Adrenal gland (tissue), 9 donors: ENCODE measurements at regions not wholly inside any gene's neighbourhood (a gene's known extent, or its start where the extent isn't known, plus 50 kb on each side); places are given as distances from the start of the nearest gene placed in this dataset.

Experiments used
- DNase-seq, 7 donors: peaks; one replicate each; pipeline ENCODE4 v3.0.0-alpha.2; 2019 to 2020
- H3K27ac ChIP-seq, 5 donors: fragments of 200-600 bp; sonication (generic) in 4 of 5; 1 replicate in 3 of 5; 2 replicates in 2 of 5; pipeline versions ENCODE4 v1.5.1 to v1.8.0; 2016 to 2020; ENCODE audit warnings: mild to moderate bottlenecking in 1 of 5
- H3K27me3 ChIP-seq: fragments of 200-600 bp; 2 replicates; pipeline ENCODE4 v1.8.0; 2021
- H3K36me3 ChIP-seq, 2 donors: fragments of 200-600 bp; replicated peaks in 1 of 2; 1 replicate in 1 of 2; 2 replicates in 1 of 2; pipeline versions ENCODE4 v1.5.1 to v1.8.0; 2018 to 2022
- H3K4me1 ChIP-seq, 2 donors: fragments of 200-600 bp; replicated peaks in 1 of 2; 1 replicate in 1 of 2; 2 replicates in 1 of 2; pipeline versions ENCODE4 v1.5.1 to v1.8.0; 2018 to 2021
- H3K4me3 ChIP-seq, 4 donors: fragments of 200-600 bp; sonication (generic) in 3 of 4; one replicate each; pipeline ENCODE4 v1.5.1; 2016 to 2018
- H3K9me3 ChIP-seq, 3 donors: fragments of 200-600 bp; sonication (generic) in 1 of 3; replicated peaks in 1 of 3; 1 replicate in 2 of 3; 2 replicates in 1 of 3; pipeline versions ENCODE4 v1.5.1 to v1.8.0; 2016 to 2021
- CTCF ChIP-seq, 6 experiments: fragments of 450-650 bp in 4 of 6; fragments of 200-600 bp in 2 of 6; sonication (generic) in 1 of 6; IDR thresholded peaks; 1 replicate in 5 of 6; 2 replicates in 1 of 6; pipeline versions ENCODE4 v1.5.1 to v1.8.0; 2016 to 2021; ENCODE audit warnings: antibody characterized with exemption in 6 of 6, mild to moderate bottlenecking in 2 of 6, moderate library complexity in 1 of 6
- POLR2A ChIP-seq, 2 donors: fragments of 450-650 bp; IDR thresholded peaks; one replicate each; pipeline ENCODE4 v1.6.1; 2017; ENCODE audit warnings: antibody characterized with exemption in 2 of 2, mild to moderate bottlenecking in 2 of 2, moderate library complexity in 1 of 2
- WGBS, 4 donors: extraction: QIAGEN DNeasy Blood & Tissue Kit in 2 of 4; methylation state at CpG; one replicate each; pipeline versions ENCODE4 v1.1.5 to v1.1.7; 2013 to 2017; 5-methylcytosine and 5-hydroxymethylcytosine counted together
- intact Hi-C, 2 donors: fragments of 100-400 bp; cut with DNase I; formaldehyde crosslinking; loops; one replicate each; pipeline versions ENCODE4 v1.14.1 to v1.15.0; 2022 to 2023
- donor health status: healthy with polysubstance abuse.
- donor health status: Bipolar disorder and iron deficiency.
- donor health status: DM: yes; HTN: yes; CAD: no.
- donor health status: DM: no; HTN: no; CAD: no.
- donor health status: DM: no; HTN: no; CAD: no.

- no peak for DNase-seq
- Histone ChIP-seq H3K9me3 (no peaks in the 10 kb centered on the region), H3K4me1 (no peaks in the 10 kb centered on the region), H3K27ac (no peak overlapping the region), H3K27me3 (no peaks in the 10 kb centered on the region), H3K4me3 (no peak overlapping the region), H3K36me3 (no peaks in the 10 kb centered on the region)
- TF ChIP-seq POLR2A (IDR thresholded peaks at IDR 0.05) (no peak), CTCF (IDR thresholded peaks at IDR 0.05) (no peak)
- intact Hi-C loops, result no loop called here
Observed at GRCh38 chr12:58720421-58720820, 199.9 kb downstream of the LRIG3 start.

DNA sequence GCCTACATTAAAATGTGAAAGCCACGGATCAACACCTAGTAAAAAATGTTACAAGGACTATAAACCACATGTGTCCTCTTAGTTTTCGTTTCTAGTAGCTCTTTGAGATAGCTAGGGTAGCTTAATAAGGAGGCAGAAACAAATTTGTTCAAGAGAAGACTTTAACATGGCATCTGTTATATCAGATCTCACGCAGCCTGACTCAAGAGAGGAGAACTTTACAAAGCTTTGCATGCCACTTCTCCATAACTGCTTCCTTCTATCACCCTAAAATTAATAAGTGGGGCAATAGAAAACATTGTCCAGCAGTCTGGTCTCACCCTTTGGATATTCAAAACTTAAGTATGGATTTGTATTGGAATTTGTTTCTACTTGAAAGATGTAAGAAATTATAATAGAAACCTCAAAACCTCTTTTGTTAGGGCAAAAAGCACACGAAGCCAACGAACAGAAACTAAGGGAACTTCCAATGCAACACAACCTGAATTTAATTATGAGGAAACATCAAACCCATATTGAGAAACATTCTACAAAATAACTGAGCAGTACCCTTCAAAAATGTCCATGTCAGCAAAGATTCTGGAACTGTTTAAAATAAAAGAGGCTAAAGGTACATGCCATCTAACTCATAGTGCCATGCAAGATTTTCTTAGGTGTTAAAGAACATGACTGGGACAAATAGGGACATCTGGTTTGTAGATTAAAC lies 194.8 kb downstream of the LRIG3 start:
- no peaks in the 10 kb centered on the region for H3K4me1 ChIP-seq
- no peak for TF ChIP-seq CTCF (IDR thresholded peaks at IDR 0.05)
- no peak for TF ChIP-seq POLR2A (IDR thresholded peaks at IDR 0.05)
- no peak overlapping the region for H3K27ac ChIP-seq
- H3K27me3 ChIP-seq, result no peaks in the 10 kb centered on the region
- no peak overlapping the region for H3K4me3 ChIP-seq
- intact Hi-C loops, result no loop called here
- 69 to 75% (median 70%) methylated on average over 5 of the region's 5 CpGs for WGBS, 4 donors
- H3K36me3 ChIP-seq, result no peaks in the 10 kb centered on the region
- H3K9me3 ChIP-seq, result no peaks in the 10 kb centered on the region
- no peak for DNase-seq

DNA sequence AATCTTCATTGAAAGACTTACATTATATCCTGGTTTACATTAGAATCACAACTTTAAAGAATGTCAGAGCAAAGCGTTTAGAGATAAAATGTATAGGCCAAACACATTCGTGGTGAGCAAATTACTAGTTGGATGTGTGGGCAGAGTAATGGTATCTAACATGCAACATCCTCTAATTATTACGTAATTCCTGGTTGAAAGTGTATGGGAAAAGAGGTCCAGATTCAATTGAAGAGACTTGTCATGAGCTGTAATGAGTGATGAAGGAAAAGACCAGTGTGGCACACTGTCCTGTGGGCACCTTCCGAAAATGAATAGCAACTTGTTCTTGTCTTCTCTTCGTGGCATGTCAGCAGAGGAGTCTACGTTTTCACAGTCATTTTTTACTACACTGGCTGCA lies 192.8 kb downstream of the LRIG3 start:
- TF ChIP-seq CTCF (IDR thresholded peaks at IDR 0.05) (no peak), POLR2A (IDR thresholded peaks at IDR 0.05) (no peak)
- Histone ChIP-seq H3K9me3 (no peaks in the 10 kb centered on the region), H3K36me3 (no peaks in the 10 kb centered on the region), H3K27ac (no peak overlapping the region), H3K4me3 (no peak overlapping the region), H3K4me1 (no peaks in the 10 kb centered on the region), H3K27me3 (no peaks in the 10 kb centered on the region)
- DNase-seq, result no peak
- intact Hi-C loops, result no loop called here
- WGBS, 4 donors, result 63 to 64% (median 63%) methylated on average over 6 of the region's 6 CpGs

DNA sequence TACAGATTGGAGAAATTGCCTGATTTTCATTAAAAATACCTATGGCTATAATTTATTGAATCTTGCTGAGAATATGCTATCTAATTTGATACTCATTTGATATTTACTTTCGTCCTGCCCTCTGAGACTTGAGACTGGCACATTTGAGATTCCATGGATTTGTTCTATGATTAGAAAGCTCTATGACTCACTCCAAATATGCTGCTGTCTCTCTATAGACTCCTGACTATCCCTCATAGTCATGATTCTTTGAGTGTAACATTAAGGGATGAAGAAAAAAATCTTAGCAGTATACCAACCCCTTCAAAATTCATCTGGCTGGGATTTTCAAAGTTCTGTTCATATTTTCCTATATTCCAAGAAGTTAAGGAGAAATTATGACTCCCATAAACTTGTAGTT lies 191.9 kb downstream of the LRIG3 start:
- H3K27me3 ChIP-seq, result no peaks in the 10 kb centered on the region
- no peak overlapping the region for H3K4me3 ChIP-seq
- H3K4me1 ChIP-seq, result no peaks in the 10 kb centered on the region
- TF ChIP-seq CTCF (IDR thresholded peaks at IDR 0.05) (no peak), POLR2A (IDR thresholded peaks at IDR 0.05) (no peak)
- intact Hi-C loops, result no loop called here
- H3K36me3 ChIP-seq, result no peaks in the 10 kb centered on the region
- H3K9me3 ChIP-seq, result no peaks in the 10 kb centered on the region
- no peak for DNase-seq
- no peak overlapping the region for H3K27ac ChIP-seq
- 74 to 88% (median 79%) methylated on average over 1 of the region's 1 CpG for WGBS, 4 donors
